ENCODE measurements at regions not wholly inside any gene's neighbourhood (a gene's known extent, or its start where the extent isn't known, plus 50 kb on each side); places are given as distances from the start of the nearest gene placed in this dataset.

- H3K36me3 ChIP-seq (ENCODE audit: control insufficient read depth, insufficient read depth, low read length) = no peaks in the 10 kb centered on the region
- no peaks in the 10 kb centered on the region for H3K9me3 ChIP-seq (ENCODE audit: control insufficient read depth, low read length)
- H3K4me1 ChIP-seq = no peaks in the 10 kb centered on the region
- TF ChIP-seq CTCF (IDR thresholded peaks at IDR 0.05) = no peak
- H3K79me2 ChIP-seq = no peaks in the 10 kb centered on the region
- H3K27me3 ChIP-seq (ENCODE audit: control insufficient read depth, insufficient read depth, low read length) = no peaks in the 10 kb centered on the region
- no peak overlapping the region for H3K27ac ChIP-seq
- H3K9ac ChIP-seq = no peak overlapping the region
- no peak overlapping the region for H3K4me3 ChIP-seq (ENCODE audit: low read depth, low read length)
- no peak overlapping the region for H3K4me2 ChIP-seq (ENCODE audit: low read length)
- no peak overlapping the region for H2AFZ ChIP-seq
Observed at GRCh38 chr9:1532171-1532570, 482.0 kb downstream of the DMRT2 start.

GRCh38 chr9:1535051-1535450, 480.1 kb upstream of the SMARCA2 start:
- no peak for TF ChIP-seq CTCF (IDR thresholded peaks at IDR 0.05)
- no peaks in the 10 kb centered on the region for H3K4me1 ChIP-seq
- no peak overlapping the region for H3K27ac ChIP-seq
- no peak overlapping the region for H3K9ac ChIP-seq
- H3K4me2 ChIP-seq (ENCODE audit: low read length) = no peak overlapping the region
- no peak overlapping the region for H2AFZ ChIP-seq
- no peaks in the 10 kb centered on the region for H3K27me3 ChIP-seq (ENCODE audit: control insufficient read depth, insufficient read depth, low read length)
- H3K79me2 ChIP-seq = no peaks in the 10 kb centered on the region
- no peaks in the 10 kb centered on the region for H3K36me3 ChIP-seq (ENCODE audit: control insufficient read depth, insufficient read depth, low read length)
- no peaks in the 10 kb centered on the region for H3K9me3 ChIP-seq (ENCODE audit: control insufficient read depth, low read length)
- no peak overlapping the region for H3K4me3 ChIP-seq (ENCODE audit: low read depth, low read length)

GRCh38 chr9:1535599-1535998, 479.5 kb upstream of the SMARCA2 start:
- no peak for TF ChIP-seq CTCF (IDR thresholded peaks at IDR 0.05)
- H3K4me2 ChIP-seq (ENCODE audit: low read length) = no peak overlapping the region
- no peaks in the 10 kb centered on the region for H3K27me3 ChIP-seq (ENCODE audit: control insufficient read depth, insufficient read depth, low read length)
- no peaks in the 10 kb centered on the region for H3K79me2 ChIP-seq
- no peak overlapping the region for H3K4me3 ChIP-seq (ENCODE audit: low read depth, low read length)
- no peaks in the 10 kb centered on the region for H3K9me3 ChIP-seq (ENCODE audit: control insufficient read depth, low read length)
- H3K27ac ChIP-seq = no peak overlapping the region
- H3K4me1 ChIP-seq = no peaks in the 10 kb centered on the region
- H2AFZ ChIP-seq = no peak overlapping the region
- no peaks in the 10 kb centered on the region for H3K36me3 ChIP-seq (ENCODE audit: control insufficient read depth, insufficient read depth, low read length)
- no peak overlapping the region for H3K9ac ChIP-seq

GRCh38 chr9:1536522-1537170, 478.5 kb upstream of the SMARCA2 start:
- H3K4me1 ChIP-seq = no peaks in the 10 kb centered on the region
- H3K4me2 ChIP-seq (ENCODE audit: low read length) = no peak overlapping the region
- H3K79me2 ChIP-seq = no peaks in the 10 kb centered on the region
- TF ChIP-seq CTCF (IDR thresholded peaks at IDR 0.05) = no peak
- no peak overlapping the region for H3K9ac ChIP-seq
- no peaks in the 10 kb centered on the region for H3K27me3 ChIP-seq (ENCODE audit: control insufficient read depth, insufficient read depth, low read length)
- no peak overlapping the region for H2AFZ ChIP-seq
- no peak overlapping the region for H3K4me3 ChIP-seq (ENCODE audit: low read depth, low read length)
- H3K27ac ChIP-seq = no peak overlapping the region
- no peaks in the 10 kb centered on the region for H3K9me3 ChIP-seq (ENCODE audit: control insufficient read depth, low read length)
- H3K36me3 ChIP-seq (ENCODE audit: control insufficient read depth, insufficient read depth, low read length) = no peaks in the 10 kb centered on the region

- H3K4me1 ChIP-seq = no peaks in the 10 kb centered on the region
- no peak overlapping the region for H3K9ac ChIP-seq
- no peaks in the 10 kb centered on the region for H3K36me3 ChIP-seq (ENCODE audit: control insufficient read depth, insufficient read depth, low read length)
- H3K27me3 ChIP-seq (ENCODE audit: control insufficient read depth, insufficient read depth, low read length) = no peaks in the 10 kb centered on the region
- no peaks in the 10 kb centered on the region for H3K79me2 ChIP-seq
- no peak overlapping the region for H3K27ac ChIP-seq
- TF ChIP-seq CTCF (IDR thresholded peaks at IDR 0.05) = no peak
- no peak overlapping the region for H3K4me2 ChIP-seq (ENCODE audit: low read length)
- H3K9me3 ChIP-seq (ENCODE audit: control insufficient read depth, low read length) = no peaks in the 10 kb centered on the region
- H2AFZ ChIP-seq = no peak overlapping the region
- no peak overlapping the region for H3K4me3 ChIP-seq (ENCODE audit: low read depth, low read length)
Observed at GRCh38 chr9:1538301-1538700, 476.8 kb upstream of the SMARCA2 start.

Data from parathyroid adenoma (tissue), 2 donors.